K562 (cell line): ENCODE measurements at regions not wholly inside any gene's neighbourhood (a gene's known extent, or its start where the extent isn't known, plus 50 kb on each side); places are given as distances from the start of the nearest gene placed in this dataset.

Experiments
- ARID2 ChIP-seq: fragments of 450-650 bp; IDR thresholded peaks from 2 replicates; pipeline ENCODE4 v1.6.1; 2017; ENCODE audit warnings: antibody characterized with exemption, mild to moderate bottlenecking
- MAFK ChIP-seq: IDR thresholded peaks from 2 replicates; pipeline ENCODE4 v1.6.1; 2011; ENCODE audit warnings: low read length, improper control_type of control experiment
- MGA ChIP-seq: fragments of 450-650 bp; IDR thresholded peaks from 2 replicates; pipeline ENCODE4 v1.6.1; 2016; ENCODE audit warnings: mild to moderate bottlenecking, moderate library complexity
- ZNF584 ChIP-seq: fragments of 200-800 bp; sonication (Bioruptor generic); IDR thresholded peaks from 2 replicates; pipeline ENCODE4 v1.6.1; 2016; ENCODE audit warnings: low read depth, mild to moderate bottlenecking, missing genetic modification characterization, missing compliant biosample characterization

GRCh38 chr5:2691530-2691929 lies 59.9 kb downstream of the IRX2 start (continued):
- TF ChIP-seq MGA (no peak), MAFK (no peak), ZNF584 (peak; percentile 96), ARID2 (no peak)
